ENCODE measurements at regions not wholly inside any gene's neighbourhood (a gene's known extent, or its start where the extent isn't known, plus 50 kb on each side); places are given as distances from the start of the nearest gene placed in this dataset.

GRCh38 chr18:43800584-43800983, 523.3 kb upstream of the SYT4 start:
- TF ChIP-seq EZH2 (IDR thresholded peaks at IDR 0.05) (no peak), POLR2AphosphoS5 (IDR thresholded peaks at IDR 0.05; ENCODE audit: borderline replicate concordance, low read depth, low read length) (no peak)

Measured in SK-N-MC (cell line).